Breast epithelium (tissue), 4 donors: ENCODE measurements at regions not wholly inside any gene's neighbourhood (a gene's known extent, or its start where the extent isn't known, plus 50 kb on each side); places are given as distances from the start of the nearest gene placed in this dataset.

ENCODE experiments used
- DNase-seq, 2 donors: peaks; one replicate each; pipeline ENCODE4 v3.0.0-alpha.2; 2019; ENCODE audit warnings: low spot score in 2 of 2
- H3K27ac ChIP-seq, 2 donors: fragments of 200-600 bp; sonication (generic) in 1 of 2; one replicate each; pipeline ENCODE4 v1.5.1; 2016 to 2019; ENCODE audit warnings: mild to moderate bottlenecking in 1 of 2
- H3K27me3 ChIP-seq, 2 donors: fragments of 200-600 bp; sonication (generic) in 1 of 2; one replicate each; pipeline versions ENCODE4 v1.5.1 to v1.6.0; 2017 to 2019; ENCODE audit warnings: control low read depth in 1 of 2, mild to moderate bottlenecking in 1 of 2
- H3K36me3 ChIP-seq: fragments of 200-600 bp; one replicate; pipeline ENCODE4 v1.5.1; 2019
- H3K4me1 ChIP-seq, 2 donors: fragments of 200-600 bp; sonication (generic); one replicate each; pipeline ENCODE4 v1.5.1; 2016 to 2019; ENCODE audit warnings: control low read depth in 1 of 2
- H3K4me3 ChIP-seq, 3 donors: fragments of 200-600 bp; sonication (generic); 1 replicate in 2 of 3; 2 replicates in 1 of 3; pipeline ENCODE4 v1.5.1; 2016 to 2019; ENCODE audit warnings: mild to moderate bottlenecking in 3 of 3, moderate library complexity in 2 of 3
- H3K9me3 ChIP-seq, 2 donors: fragments of 200-600 bp; sonication (generic) in 1 of 2; one replicate each; pipeline ENCODE4 v1.5.1; 2016 to 2019; ENCODE audit warnings: control low read depth in 1 of 2
- CTCF ChIP-seq, 3 donors: fragments of 450-650 bp; IDR thresholded peaks; one replicate each; pipeline ENCODE4 v1.5.1; 2016 to 2017; ENCODE audit warnings: antibody characterized with exemption in 3 of 3, mild to moderate bottlenecking in 3 of 3, moderate library complexity in 3 of 3
- POLR2A ChIP-seq: fragments of 450-650 bp; IDR thresholded peaks from one replicate; pipeline ENCODE4 v1.6.1; 2016; ENCODE audit warnings: antibody characterized with exemption, mild to moderate bottlenecking, moderate library complexity
- POLR2AphosphoS5 ChIP-seq, 3 donors: sonication (generic); formaldehyde crosslinking; IDR thresholded peaks; one replicate each; pipeline ENCODE4 v1.6.1; 2017; ENCODE audit warnings: antibody characterized with exemption in 3 of 3
- intact Hi-C: fragments of 100-400 bp; cut with DNase I; formaldehyde crosslinking; loops from one replicate; pipeline ENCODE4 v1.15.1; 2023; ENCODE audit warnings: low total_unique reads

GRCh38 chr9:108750661-108751215 lies 105.0 kb downstream of the ACTL7B start:
- Histone ChIP-seq H3K27ac (no peak overlapping the region), H3K9me3 (peaks cover 0 to 4% of the 10 kb centered on the region in 2 donors), H3K4me3 (no peak overlapping the region), H3K36me3 (no peaks in the 10 kb centered on the region), H3K27me3 (no peaks in the 10 kb centered on the region), H3K4me1 (no peaks in the 10 kb centered on the region)
- intact Hi-C loops = no loop called here
- no peak for DNase-seq
- no peak for TF ChIP-seq POLR2AphosphoS5 (IDR thresholded peaks at IDR 0.05)
- no peak for TF ChIP-seq POLR2A
- TF ChIP-seq CTCF (IDR thresholded peaks at IDR 0.05) = no peak

GRCh38 chr9:108748776-108749175 lies 107.0 kb downstream of the ACTL7B start:
- Histone ChIP-seq H3K9me3 (peaks cover 0 to 4% of the 10 kb centered on the region in 2 donors), H3K4me3 (no peak overlapping the region), H3K27ac (no peak overlapping the region), H3K27me3 (no peaks in the 10 kb centered on the region), H3K4me1 (no peaks in the 10 kb centered on the region), H3K36me3 (no peaks in the 10 kb centered on the region)
- intact Hi-C loops = no loop called here
- DNase-seq = no peak
- TF ChIP-seq POLR2A (no peak), POLR2AphosphoS5 (IDR thresholded peaks at IDR 0.05) (no peak), CTCF (IDR thresholded peaks at IDR 0.05) (no peak)

- no peak for TF ChIP-seq POLR2AphosphoS5 (IDR thresholded peaks at IDR 0.05)
- no peak for TF ChIP-seq POLR2A
- no peak for TF ChIP-seq CTCF (IDR thresholded peaks at IDR 0.05)
- DNase-seq = no peak
- Histone ChIP-seq H3K36me3 (no peaks in the 10 kb centered on the region), H3K27me3 (no peaks in the 10 kb centered on the region), H3K4me1 (no peaks in the 10 kb centered on the region), H3K9me3 (peaks cover 0 to 4% of the 10 kb centered on the region in 2 donors), H3K4me3 (no peak overlapping the region), H3K27ac (no peak overlapping the region)
- intact Hi-C loops = loop anchor here (1.0 kb wide), 1 partner anchor 27 kb away; no protein-coding TSS in a partner anchor
These were observed 108.9 kb downstream of the ACTL7B start for GRCh38 chr9:108746864-108747263.

- no peak overlapping the region for H3K4me3 ChIP-seq
- intact Hi-C loops = loop anchor here (1.0 kb wide), 1 partner anchor 26 kb away; no protein-coding TSS in a partner anchor
- H3K36me3 ChIP-seq = no peaks in the 10 kb centered on the region
- H3K27ac ChIP-seq = no peak overlapping the region
- H3K27me3 ChIP-seq = no peaks in the 10 kb centered on the region
- DNase-seq = no peak
- H3K9me3 ChIP-seq = no peaks in the 10 kb centered on the region
- H3K4me1 ChIP-seq = no peaks in the 10 kb centered on the region
- TF ChIP-seq CTCF (IDR thresholded peaks at IDR 0.05) (no peak), POLR2A (no peak), POLR2AphosphoS5 (IDR thresholded peaks at IDR 0.05) (no peak)
These were observed 109.8 kb downstream of the ACTL7B start for GRCh38 chr9:108746001-108746400.

- Histone ChIP-seq H3K4me3 (no peak overlapping the region), H3K36me3 (no peaks in the 10 kb centered on the region), H3K4me1 (no peaks in the 10 kb centered on the region), H3K27ac (no peak overlapping the region), H3K27me3 (no peaks in the 10 kb centered on the region), H3K9me3 (no peaks in the 10 kb centered on the region)
- no peak for DNase-seq
- TF ChIP-seq POLR2AphosphoS5 (IDR thresholded peaks at IDR 0.05) = no peak
- no peak for TF ChIP-seq POLR2A
- TF ChIP-seq CTCF (IDR thresholded peaks at IDR 0.05) = no peak
- intact Hi-C loops = no loop called here
These were observed 111.1 kb downstream of the ACTL7B start for GRCh38 chr9:108744641-108745040.
